ENCODE measurements at regions not wholly inside any gene's neighbourhood (a gene's known extent, or its start where the extent isn't known, plus 50 kb on each side); places are given as distances from the start of the nearest gene placed in this dataset.

DNA sequence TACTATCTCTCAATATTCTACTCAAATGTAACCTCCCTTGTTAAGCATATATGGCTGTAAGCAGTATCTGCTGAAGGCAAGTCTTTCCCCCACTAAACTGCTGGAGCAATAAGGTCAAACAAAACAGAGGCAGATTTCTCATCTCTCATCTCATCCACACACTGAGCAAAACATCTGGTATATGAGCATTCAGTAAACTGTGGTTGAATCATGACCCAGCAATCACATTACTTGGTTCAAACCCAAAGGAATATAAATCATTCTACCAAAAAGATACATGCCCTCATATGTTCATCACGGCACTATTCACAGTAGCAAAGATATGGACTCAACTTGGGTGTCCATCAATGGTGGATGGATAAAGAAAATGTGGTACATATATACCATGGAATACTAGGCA is 344.4 kb downstream of the SUCLA2 start:
- Histone ChIP-seq H3K4me2 (ENCODE audit: insufficient read depth, low read length) (no peak overlapping the region), H3K4me3 (replicated peaks in 1 of 3; ENCODE audit: insufficient read depth in 1 of 3, low read depth in 1 of 3, low read length in 3 of 3) (no peak overlapping the region), H3K79me2 (ENCODE audit: control insufficient read depth, insufficient read depth, low read length) (no peaks in the 10 kb centered on the region), H3K4me1 (ENCODE audit: control insufficient read depth, extremely low read depth, insufficient read depth, low read length) (no peaks in the 10 kb centered on the region), H3K9me3 (replicated peaks; ENCODE audit: control insufficient read depth, insufficient read depth, low read length) (no peaks in the 10 kb centered on the region), H3K9ac (replicated peaks; ENCODE audit: extremely low read depth, insufficient read depth, low read length) (no peak overlapping the region), H3K27ac (ENCODE audit: insufficient read depth, low read depth, low read length) (no peak overlapping the region), H4K20me1 (replicated peaks; ENCODE audit: control insufficient read depth, extremely low read depth, insufficient read depth, low read length) (no peaks in the 10 kb centered on the region), H3K27me3 (ENCODE audit: control insufficient read depth in 2 of 2, insufficient read depth in 2 of 2, low read length in 2 of 2) (no peaks in the 10 kb centered on the region), H3K9me1 (replicated peaks; ENCODE audit: control insufficient read depth, extremely low read depth, insufficient read depth, low read length) (no peaks in the 10 kb centered on the region), H3K36me3 (ENCODE audit: control insufficient read depth in 2 of 2, extremely low read depth in 1 of 2, insufficient read depth in 2 of 2, low read length in 2 of 2) (no peaks in the 10 kb centered on the region), H2AFZ (ENCODE audit: low read depth, low read length) (no peak overlapping the region)
- intact Hi-C loops (cut with micrococcal nuclease) (no loop called here), dilution Hi-C loops (cut with MboI; ENCODE audit: extremely low pct_ligation_motif_present, low sequenced_read_pairs) (no loop called here)
- no peak for TF ChIP-seq JUN (IDR thresholded peaks at IDR 0.05; ENCODE audit: borderline replicate concordance, insufficient read depth, insufficient read length, low read depth)
- no peak for TF ChIP-seq GATA2 (IDR thresholded peaks at IDR 0.05; ENCODE audit: insufficient read depth, insufficient read length, low read depth, low read length)
- no peak for TF ChIP-seq EZH2 (IDR thresholded peaks at IDR 0.05; ENCODE audit: borderline replicate concordance, low read depth, low read length, severe bottlenecking)
- no peak for TF ChIP-seq POLR2AphosphoS5 (IDR thresholded peaks at IDR 0.05; ENCODE audit: insufficient read depth, low read depth, low read length)
- no peak for TF ChIP-seq MAX (IDR thresholded peaks at IDR 0.05; ENCODE audit: insufficient read depth, insufficient read length)
- no peak for TF ChIP-seq MYC (IDR thresholded peaks at IDR 0.05; ENCODE audit: low read depth, low read length)
- TF ChIP-seq CTCF (IDR thresholded peaks at IDR 0.05; ENCODE audit: extremely low read depth in 1 of 2, insufficient read depth in 1 of 2, low read depth in 1 of 2, low read length in 2 of 2): no peak
- TF ChIP-seq POLR2A (IDR thresholded peaks at IDR 0.05; ENCODE audit: low read depth, low read length): no peak
- TF ChIP-seq FOS (IDR thresholded peaks at IDR 0.05; ENCODE audit: borderline replicate concordance, insufficient read depth, low read length): no peak
- no peak for FAIRE-seq
- BruUV-seq (replicated peaks): no TSS peak
- ChIA-PET POLR2A (no interaction called here), CTCF (no interaction called here)
- DNase-seq (ENCODE audit: low read depth, low spot score): no peak
